Stomach smooth muscle (tissue), 2 donors: ENCODE measurements at regions not wholly inside any gene's neighbourhood (a gene's known extent, or its start where the extent isn't known, plus 50 kb on each side); places are given as distances from the start of the nearest gene placed in this dataset.

Source experiments
- H3K27ac ChIP-seq: one replicate; pipeline ENCODE4 v1.7.0; 2013; ENCODE audit warnings: mild to moderate bottlenecking, low read length, inconsistent platforms
- H3K27me3 ChIP-seq, 2 donors: one replicate each; pipeline ENCODE4 v1.7.0; 2013; ENCODE audit warnings: low read length in 2 of 2; ENCODE audit not compliant: insufficient read depth in 2 of 2, control insufficient read depth in 1 of 2
- H3K36me3 ChIP-seq, 2 donors: one replicate each; pipeline ENCODE4 v1.7.0; 2013; ENCODE audit warnings: low read length in 2 of 2; ENCODE audit not compliant: control insufficient read depth in 2 of 2, insufficient read depth in 2 of 2
- H3K4me1 ChIP-seq: one replicate; pipeline ENCODE4 v1.7.0; 2013; ENCODE audit warnings: low read length; ENCODE audit not compliant: control insufficient read depth, insufficient read depth
- H3K4me3 ChIP-seq, 2 donors: one replicate each; pipeline ENCODE4 v1.7.0; 2013; ENCODE audit warnings: low read length in 2 of 2
- H3K9ac ChIP-seq, 2 donors: one replicate each; pipeline ENCODE4 v1.7.0; 2013; ENCODE audit warnings: low read length in 2 of 2, mild to moderate bottlenecking in 1 of 2
- H3K9me3 ChIP-seq, 2 donors: one replicate each; pipeline ENCODE4 v1.7.0; 2013; ENCODE audit warnings: low read length in 2 of 2; ENCODE audit not compliant: control insufficient read depth in 2 of 2
- donor health status: healthy.
- donor health status: Pancreatic carcinoma.

- no peak overlapping the region for H3K9ac ChIP-seq
- no peaks in the 10 kb centered on the region for H3K36me3 ChIP-seq
- no peaks in the 10 kb centered on the region for H3K4me1 ChIP-seq
- no peak overlapping the region for H3K27ac ChIP-seq
- no peak overlapping the region for H3K4me3 ChIP-seq
- H3K9me3 ChIP-seq, result no peaks in the 10 kb centered on the region
- H3K27me3 ChIP-seq, result peaks cover 11 to 17% of the 10 kb centered on the region in 2 donors
Observed at GRCh38 chr5:175805256-175806011, 65.9 kb upstream of the CPLX2 start.

- H3K9me3 ChIP-seq, result no peaks in the 10 kb centered on the region
- H3K27ac ChIP-seq, result no peak overlapping the region
- H3K9ac ChIP-seq, result no peak overlapping the region
- no peak overlapping the region for H3K4me3 ChIP-seq
- H3K4me1 ChIP-seq, result no peaks in the 10 kb centered on the region
- H3K27me3 ChIP-seq, result peaks cover 0 to 3% of the 10 kb centered on the region in 2 donors
- no peaks in the 10 kb centered on the region for H3K36me3 ChIP-seq
Observed at GRCh38 chr5:175808711-175809110, 62.7 kb upstream of the CPLX2 start.

- H3K9ac ChIP-seq, result no peak overlapping the region
- H3K27ac ChIP-seq, result no peak overlapping the region
- H3K27me3 ChIP-seq, result peaks cover 0 to 7% of the 10 kb centered on the region in 2 donors
- peaks cover 0 to 3% of the 10 kb centered on the region in 2 donors for H3K9me3 ChIP-seq
- H3K4me3 ChIP-seq, result no peak overlapping the region
- no peaks in the 10 kb centered on the region for H3K36me3 ChIP-seq
- H3K4me1 ChIP-seq, result no peaks in the 10 kb centered on the region
Observed at GRCh38 chr5:175809531-175810121, 61.8 kb upstream of the CPLX2 start.

- Histone ChIP-seq H3K36me3 (no peaks in the 10 kb centered on the region), H3K9ac (no peak overlapping the region), H3K27ac (no peak overlapping the region), H3K9me3 (peaks cover 0 to 3% of the 10 kb centered on the region in 2 donors), H3K4me1 (no peaks in the 10 kb centered on the region), H3K27me3 (peaks cover 0 to 5% of the 10 kb centered on the region in 2 donors), H3K4me3 (no peak overlapping the region)
Observed at GRCh38 chr5:175810457-175810856, 60.9 kb upstream of the CPLX2 start.

- Histone ChIP-seq H3K27ac (no peak overlapping the region), H3K9ac (no peak overlapping the region), H3K4me1 (no peaks in the 10 kb centered on the region), H3K36me3 (no peaks in the 10 kb centered on the region), H3K27me3 (peaks cover 0 to 8% of the 10 kb centered on the region in 2 donors), H3K4me3 (no peak overlapping the region), H3K9me3 (peaks cover 0 to 3% of the 10 kb centered on the region in 2 donors)
Observed at GRCh38 chr5:175811589-175811988, 59.8 kb upstream of the CPLX2 start.

GRCh38 chr5:175813943-175814630 is 57.3 kb upstream of the CPLX2 start:
- Histone ChIP-seq H3K27ac (no peak overlapping the region), H3K27me3 (peaks cover 0 to 12% of the 10 kb centered on the region in 2 donors), H3K36me3 (no peaks in the 10 kb centered on the region), H3K9ac (no peak overlapping the region), H3K4me1 (no peaks in the 10 kb centered on the region), H3K9me3 (peaks cover 0 to 3% of the 10 kb centered on the region in 2 donors), H3K4me3 (no peak overlapping the region)

- Histone ChIP-seq H3K4me3 (no peak overlapping the region), H3K27ac (no peak overlapping the region), H3K36me3 (no peaks in the 10 kb centered on the region), H3K27me3 (peaks cover 0 to 12% of the 10 kb centered on the region in 2 donors), H3K9me3 (peaks cover 0 to 3% of the 10 kb centered on the region in 2 donors), H3K9ac (no peak overlapping the region), H3K4me1 (no peaks in the 10 kb centered on the region)
Observed at GRCh38 chr5:175814691-175815090, 56.7 kb upstream of the CPLX2 start.

- Histone ChIP-seq H3K27me3 (peaks cover 0 to 14% of the 10 kb centered on the region in 2 donors), H3K9me3 (peaks cover 0 to 3% of the 10 kb centered on the region in 2 donors)
Observed at GRCh38 chr5:175815126-175815913, 56.1 kb upstream of the CPLX2 start.

GRCh38 chr5:175816348-175816747 is 55.0 kb upstream of the CPLX2 start:
- H3K36me3 ChIP-seq, result no peaks in the 10 kb centered on the region
- peaks cover 0 to 3% of the 10 kb centered on the region in 2 donors for H3K9me3 ChIP-seq
- no peak overlapping the region for H3K4me3 ChIP-seq
- no peak overlapping the region for H3K27ac ChIP-seq
- H3K9ac ChIP-seq, result no peak overlapping the region
- no peaks in the 10 kb centered on the region for H3K4me1 ChIP-seq
- H3K27me3 ChIP-seq, result peaks cover 3 to 17% of the 10 kb centered on the region in 2 donors

More at GRCh38 chr5:175815126-175815913, 56.1 kb upstream of the CPLX2 start:
- Histone ChIP-seq H3K27ac (no peak overlapping the region), H3K9ac (no peak overlapping the region), H3K4me3 (no peak overlapping the region), H3K36me3 (no peaks in the 10 kb centered on the region), H3K4me1 (no peaks in the 10 kb centered on the region)

- Histone ChIP-seq H3K4me3 (no peak overlapping the region), H3K27me3 (peaks cover 3 to 21% of the 10 kb centered on the region in 2 donors), H3K4me1 (no peaks in the 10 kb centered on the region), H3K9me3 (peaks cover under 1 to 4% of the 10 kb centered on the region in 2 donors), H3K36me3 (no peaks in the 10 kb centered on the region), H3K27ac (no peak overlapping the region), H3K9ac (no peak overlapping the region)
Observed at GRCh38 chr5:175819090-175819425, 52.3 kb upstream of the CPLX2 start.
